ENCODE measurements at regions not wholly inside any gene's neighbourhood (a gene's known extent, or its start where the extent isn't known, plus 50 kb on each side); places are given as distances from the start of the nearest gene placed in this dataset.

- H3K4me3 ChIP-seq (ENCODE audit: insufficient read depth, low read length), result no peak overlapping the region
- no peak for DNase-seq (ENCODE audit: insufficient read length, low spot score, missing footprints)
- H4K20me1 ChIP-seq (ENCODE audit: insufficient read depth, low read length), result no peaks in the 10 kb centered on the region
- H3K4me2 ChIP-seq (ENCODE audit: insufficient read depth, low read length), result no peak overlapping the region
- TF ChIP-seq, protein P1, sequence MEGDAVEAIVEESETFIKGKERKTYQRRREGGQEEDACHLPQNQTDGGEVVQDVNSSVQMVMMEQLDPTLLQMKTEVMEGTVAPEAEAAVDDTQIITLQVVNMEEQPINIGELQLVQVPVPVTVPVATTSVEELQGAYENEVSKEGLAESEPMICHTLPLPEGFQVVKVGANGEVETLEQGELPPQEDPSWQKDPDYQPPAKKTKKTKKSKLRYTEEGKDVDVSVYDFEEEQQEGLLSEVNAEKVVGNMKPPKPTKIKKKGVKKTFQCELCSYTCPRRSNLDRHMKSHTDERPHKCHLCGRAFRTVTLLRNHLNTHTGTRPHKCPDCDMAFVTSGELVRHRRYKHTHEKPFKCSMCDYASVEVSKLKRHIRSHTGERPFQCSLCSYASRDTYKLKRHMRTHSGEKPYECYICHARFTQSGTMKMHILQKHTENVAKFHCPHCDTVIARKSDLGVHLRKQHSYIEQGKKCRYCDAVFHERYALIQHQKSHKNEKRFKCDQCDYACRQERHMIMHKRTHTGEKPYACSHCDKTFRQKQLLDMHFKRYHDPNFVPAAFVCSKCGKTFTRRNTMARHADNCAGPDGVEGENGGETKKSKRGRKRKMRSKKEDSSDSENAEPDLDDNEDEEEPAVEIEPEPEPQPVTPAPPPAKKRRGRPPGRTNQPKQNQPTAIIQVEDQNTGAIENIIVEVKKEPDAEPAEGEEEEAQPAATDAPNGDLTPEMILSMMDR (IDR thresholded peaks at IDR 0.05; ENCODE audit: extremely low read depth, low read depth, low read length), result no peak
- H3K36me3 ChIP-seq (ENCODE audit: insufficient read depth, low read length), result no peaks in the 10 kb centered on the region
- peaks cover 3% of the 10 kb centered on the region for H3K27me3 ChIP-seq (ENCODE audit: insufficient read depth, low read length)
- no peak overlapping the region for H2AFZ ChIP-seq (ENCODE audit: low read length)
- H3K79me2 ChIP-seq (ENCODE audit: insufficient read depth, low read length), result no peaks in the 10 kb centered on the region
- no peak overlapping the region for H3K27ac ChIP-seq (ENCODE audit: low read depth, low read length)
- no peaks in the 10 kb centered on the region for H3K4me1 ChIP-seq (ENCODE audit: insufficient read depth, low read length)
- H3K9me3 ChIP-seq (ENCODE audit: low read depth, low read length), result no peaks in the 10 kb centered on the region
These were observed 82.6 kb upstream of the CNKSR3 start for GRCh38 chr6:154593122-154593521.

DNA sequence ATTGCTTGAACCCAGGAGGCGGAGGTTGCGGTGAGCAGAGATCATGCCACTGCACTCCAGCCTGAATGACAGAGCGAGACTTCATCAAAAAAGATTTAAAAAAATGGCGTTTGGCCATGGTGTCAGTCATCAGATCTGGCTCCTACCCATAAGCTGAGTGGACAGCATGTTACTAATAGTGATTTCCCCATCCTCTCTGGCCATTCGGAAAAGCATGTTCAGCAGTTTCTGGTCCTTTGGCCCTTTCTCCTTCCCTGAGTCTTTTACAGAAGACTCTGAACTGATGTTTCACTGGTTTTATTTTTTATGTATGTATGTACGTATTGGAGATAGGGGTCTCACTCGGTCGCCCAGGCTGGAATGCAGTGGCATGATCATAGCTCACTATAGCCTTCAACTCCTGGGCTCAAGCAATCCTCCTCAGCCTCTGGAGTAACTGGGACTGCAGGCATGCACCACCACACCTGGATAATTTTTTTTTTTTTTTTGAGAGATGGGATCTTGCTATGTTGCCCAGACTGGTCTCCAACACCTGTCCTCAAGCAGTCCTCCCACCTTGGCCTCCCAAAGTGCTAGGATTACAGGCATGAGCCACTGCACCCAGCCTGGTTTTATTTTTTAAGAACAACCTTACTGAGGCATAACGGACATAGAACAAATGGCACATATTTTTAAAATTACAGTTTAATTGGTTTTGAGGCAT lies 84.2 kb upstream of the CNKSR3 start:
- Histone ChIP-seq H2AFZ (ENCODE audit: low read length) (no peak overlapping the region), H3K9me3 (ENCODE audit: low read depth, low read length) (no peaks in the 10 kb centered on the region), H4K20me1 (ENCODE audit: insufficient read depth, low read length) (no peaks in the 10 kb centered on the region), H3K36me3 (ENCODE audit: insufficient read depth, low read length) (no peaks in the 10 kb centered on the region), H3K27ac (ENCODE audit: low read depth, low read length) (no peak overlapping the region), H3K79me2 (ENCODE audit: insufficient read depth, low read length) (no peaks in the 10 kb centered on the region), H3K4me1 (ENCODE audit: insufficient read depth, low read length) (no peaks in the 10 kb centered on the region), H3K27me3 (ENCODE audit: insufficient read depth, low read length) (peaks cover 3% of the 10 kb centered on the region), H3K4me3 (ENCODE audit: insufficient read depth, low read length) (no peak overlapping the region), H3K4me2 (ENCODE audit: insufficient read depth, low read length) (no peak overlapping the region)
- no peak for DNase-seq (ENCODE audit: insufficient read length, low spot score, missing footprints)
- TF ChIP-seq, protein P1 (IDR thresholded peaks at IDR 0.05; ENCODE audit: extremely low read depth, low read depth, low read length), result no peak

DNA sequence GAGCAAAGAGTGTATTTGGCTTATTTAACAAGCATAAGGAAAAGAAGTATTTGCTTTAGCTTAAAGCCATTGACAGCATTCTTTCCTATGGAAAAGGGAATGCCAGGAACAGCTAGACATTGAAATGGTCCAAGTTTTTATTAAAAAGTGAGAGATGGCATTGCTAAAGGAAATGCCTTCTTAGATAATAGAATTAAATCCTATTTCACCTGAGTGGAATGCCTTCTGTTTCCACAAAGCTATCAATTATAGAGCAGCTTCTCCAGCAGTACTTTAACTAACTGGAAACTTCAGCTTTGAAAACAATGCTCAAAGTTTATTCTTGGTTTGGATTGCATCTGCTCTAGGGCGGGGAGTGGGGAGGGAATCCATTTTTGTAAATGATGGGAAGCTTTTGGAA lies 85.1 kb upstream of the CNKSR3 start:
- Histone ChIP-seq H3K79me2 (ENCODE audit: insufficient read depth, low read length) (no peaks in the 10 kb centered on the region), H3K27me3 (ENCODE audit: insufficient read depth, low read length) (peaks cover 3% of the 10 kb centered on the region), H4K20me1 (ENCODE audit: insufficient read depth, low read length) (no peaks in the 10 kb centered on the region), H3K4me3 (ENCODE audit: insufficient read depth, low read length) (no peak overlapping the region), H2AFZ (ENCODE audit: low read length) (no peak overlapping the region), H3K4me1 (ENCODE audit: insufficient read depth, low read length) (no peaks in the 10 kb centered on the region), H3K4me2 (ENCODE audit: insufficient read depth, low read length) (no peak overlapping the region), H3K27ac (ENCODE audit: low read depth, low read length) (no peak overlapping the region), H3K36me3 (ENCODE audit: insufficient read depth, low read length) (no peaks in the 10 kb centered on the region), H3K9me3 (ENCODE audit: low read depth, low read length) (no peaks in the 10 kb centered on the region)
- TF ChIP-seq, protein P1 (IDR thresholded peaks at IDR 0.05; ENCODE audit: extremely low read depth, low read depth, low read length), result no peak
- DNase-seq (ENCODE audit: insufficient read length, low spot score, missing footprints), result no peak

DNA sequence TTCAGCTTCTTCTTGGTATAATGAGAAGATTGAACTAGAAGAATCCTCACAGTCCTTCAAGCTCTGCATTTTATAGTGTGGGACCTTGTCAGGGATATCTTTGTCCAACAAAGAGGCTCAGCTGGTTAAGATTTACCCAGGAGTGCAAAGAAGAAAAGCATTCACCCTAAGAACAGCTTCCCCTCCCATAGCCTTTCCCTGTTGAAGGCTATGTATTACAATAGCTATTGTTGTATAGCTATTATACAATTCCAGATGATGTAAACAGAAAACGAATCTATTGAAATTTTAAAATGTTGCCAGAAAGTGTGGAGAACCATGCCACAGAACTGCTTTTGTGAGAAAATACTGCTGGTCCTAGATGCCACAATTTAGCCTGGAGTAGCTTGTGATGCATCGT lies 85.5 kb upstream of the CNKSR3 start:
- no peak for DNase-seq (ENCODE audit: insufficient read length, low spot score, missing footprints)
- no peaks in the 10 kb centered on the region for H3K79me2 ChIP-seq (ENCODE audit: insufficient read depth, low read length)
- no peak overlapping the region for H3K4me2 ChIP-seq (ENCODE audit: insufficient read depth, low read length)
- no peaks in the 10 kb centered on the region for H3K36me3 ChIP-seq (ENCODE audit: insufficient read depth, low read length)
- no peaks in the 10 kb centered on the region for H4K20me1 ChIP-seq (ENCODE audit: insufficient read depth, low read length)
- H3K27ac ChIP-seq (ENCODE audit: low read depth, low read length), result no peak overlapping the region
- H3K4me3 ChIP-seq (ENCODE audit: insufficient read depth, low read length), result no peak overlapping the region
- H3K27me3 ChIP-seq (ENCODE audit: insufficient read depth, low read length), result peaks cover 4% of the 10 kb centered on the region
- TF ChIP-seq, protein P1 (IDR thresholded peaks at IDR 0.05; ENCODE audit: extremely low read depth, low read depth, low read length), result no peak
- H2AFZ ChIP-seq (ENCODE audit: low read length), result no peak overlapping the region
- no peaks in the 10 kb centered on the region for H3K9me3 ChIP-seq (ENCODE audit: low read depth, low read length)
- H3K4me1 ChIP-seq (ENCODE audit: insufficient read depth, low read length), result no peaks in the 10 kb centered on the region
